CD4-positive, alpha-beta memory T cell (primary cell): ENCODE measurements at regions not wholly inside any gene's neighbourhood (a gene's known extent, or its start where the extent isn't known, plus 50 kb on each side); places are given as distances from the start of the nearest gene placed in this dataset.
"Not testable (repeated sequence)": the region's sequence is repeated elsewhere in the genome, so short reads cannot be mapped to it uniquely, and the experiment has no call there.

Source experiments
- CTCF ChIA-PET: fragments of 350-600 bp; sonication (Branson Sonifier 250); formaldehyde crosslinking; loops from one replicate; lab custom pipeline; 2021; ENCODE audit warnings: inconsistent platforms; ENCODE audit not compliant: partially characterized antibody; lab: Charles Lee
- POLR2A ChIA-PET: fragments of 350-600 bp; sonication (Branson Sonifier 250); formaldehyde crosslinking; loops from one replicate; lab custom pipeline; 2021; ENCODE audit not compliant: partially characterized antibody; lab: Charles Lee
- DNase-seq, 5 donors: peaks; one replicate each; pipeline versions ENCODE4 v3.0.0 to v3.0.0-alpha.2; 2020 to 2022; ENCODE audit warnings: mixed read lengths in 1 of 5
- H3K27ac ChIP-seq: one replicate; pipeline ENCODE4 v1.7.0; 2013; ENCODE audit warnings: low read depth, low read length
- H3K27me3 ChIP-seq: 2 replicates; pipeline ENCODE4 v1.7.0; 2013; ENCODE audit warnings: mild to moderate bottlenecking, low read length, moderate library complexity; ENCODE audit not compliant: insufficient read depth
- H3K36me3 ChIP-seq: 2 replicates; pipeline ENCODE4 v1.7.0; 2013; ENCODE audit warnings: mild to moderate bottlenecking, low read length, moderate library complexity; ENCODE audit not compliant: insufficient read depth
- H3K4me1 ChIP-seq: 2 replicates; pipeline ENCODE4 v1.7.0; 2013; ENCODE audit warnings: mild to moderate bottlenecking, low read length, moderate library complexity; ENCODE audit not compliant: insufficient read depth
- H3K4me3 ChIP-seq, 2 donors: one replicate each; pipeline ENCODE4 v1.7.0; 2013; ENCODE audit warnings: low read length in 2 of 2, mild to moderate bottlenecking in 1 of 2
- H3K9me3 ChIP-seq, 2 donors: one replicate each; pipeline ENCODE4 v1.7.0; 2013; ENCODE audit warnings: low read length in 2 of 2, control low read depth in 1 of 2; ENCODE audit not compliant: control insufficient read depth in 1 of 2
- H3K27ac Mint-ChIP-seq, 7 donors: one replicate each; pipeline ENCODE4 v1.8.0; 2020 to 2021; ENCODE audit warnings: mixed read lengths in 7 of 7, mild to moderate bottlenecking in 6 of 7, inconsistent platforms in 3 of 7, moderate library complexity in 3 of 7
- H3K27me3 Mint-ChIP-seq, 2 donors: one replicate each; pipeline ENCODE4 v1.8.0; 2020 to 2021; ENCODE audit warnings: mixed read lengths in 2 of 2
- H3K36me3 Mint-ChIP-seq, 2 donors: one replicate each; pipeline ENCODE4 v1.8.0; 2020 to 2021; ENCODE audit warnings: mixed read lengths in 2 of 2, inconsistent platforms in 1 of 2, mild to moderate bottlenecking in 1 of 2
- H3K4me1 Mint-ChIP-seq, 4 donors: one replicate each; pipeline ENCODE4 v1.8.0; 2020 to 2021; ENCODE audit warnings: mixed read lengths in 4 of 4, mild to moderate bottlenecking in 1 of 4
- H3K4me3 Mint-ChIP-seq, 8 donors: one replicate each; pipeline ENCODE4 v1.8.0; 2020 to 2021; ENCODE audit warnings: mixed read lengths in 8 of 8, mild to moderate bottlenecking in 7 of 8, moderate library complexity in 6 of 8, inconsistent platforms in 3 of 8
- H3K9me3 Mint-ChIP-seq, 8 donors: one replicate each; pipeline ENCODE4 v1.8.0; 2020 to 2021; ENCODE audit warnings: mixed read lengths in 8 of 8, mild to moderate bottlenecking in 5 of 8, inconsistent platforms in 3 of 8, moderate library complexity in 1 of 8
- intact Hi-C: fragments of 100-400 bp; cut with micrococcal nuclease; formaldehyde crosslinking; loops from one replicate; pipeline ENCODE4 v1.15.1; 2023

DNA sequence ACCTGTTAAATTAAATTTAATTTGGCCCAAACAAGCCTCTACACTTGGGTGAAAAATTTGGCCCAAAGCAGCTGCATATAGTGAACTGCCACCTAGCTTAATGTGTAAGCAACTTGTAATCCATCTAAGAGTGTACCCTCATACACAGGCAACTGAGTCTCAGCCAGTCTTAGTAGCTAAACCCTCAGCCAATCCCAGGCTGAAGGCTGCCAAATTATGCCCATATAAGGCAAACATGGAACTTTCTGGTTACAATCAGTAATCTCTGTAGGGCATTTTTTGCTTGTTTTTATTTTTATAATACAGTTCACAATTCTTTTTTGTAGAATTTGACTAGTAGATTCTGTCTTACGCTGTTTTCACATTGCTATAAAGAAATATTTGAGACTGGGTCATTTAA, 958.7 kb downstream of the FSCB start:
- no peak for DNase-seq
- intact Hi-C loops: no loop called here
- Mint-ChIP-seq H3K27me3 (no peaks in the 10 kb centered on the region), H3K9me3 (peaks cover 0 to 3% (median 1%) of the 10 kb centered on the region in 8 donors), H3K4me1 (no peaks in the 10 kb centered on the region), H3K4me3 (no peak overlapping the region), H3K36me3 (no peaks in the 10 kb centered on the region), H3K27ac (no peak overlapping the region)
- ChIA-PET CTCF (no interaction called here), POLR2A (no interaction called here)
- no peaks in the 10 kb centered on the region for H3K27me3 ChIP-seq
- H3K27ac ChIP-seq: no peak overlapping the region
- no peaks in the 10 kb centered on the region for H3K9me3 ChIP-seq
- no peaks in the 10 kb centered on the region for H3K36me3 ChIP-seq
- H3K4me3 ChIP-seq: no peak overlapping the region
- H3K4me1 ChIP-seq: no peaks in the 10 kb centered on the region

DNA sequence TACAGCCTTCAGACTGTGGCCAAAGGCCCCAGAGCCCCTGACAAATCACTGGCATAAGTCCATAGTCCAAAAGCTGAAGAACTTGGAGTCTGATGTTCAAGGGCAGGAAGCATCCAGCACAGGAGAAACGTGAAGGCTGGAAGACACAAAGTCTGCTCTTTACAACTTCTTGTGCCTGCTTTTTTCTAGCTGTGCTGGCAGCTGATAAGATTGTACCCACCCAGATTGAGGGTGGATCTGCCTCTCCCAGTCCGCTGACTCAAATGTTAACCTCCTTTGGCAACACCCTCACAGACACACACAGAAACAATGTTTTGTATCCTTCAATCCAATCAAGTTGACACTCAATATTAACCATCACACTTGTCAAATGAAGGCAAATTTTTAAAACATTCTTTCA, 959.5 kb downstream of the FSCB start:
- DNase-seq, H3K27ac ChIP-seq, H3K27me3 ChIP-seq, intact Hi-C loops, H3K9me3 Mint-ChIP-seq, H3K4me1 ChIP-seq, H3K36me3 Mint-ChIP-seq, H3K27me3 Mint-ChIP-seq, H3K9me3 ChIP-seq, H3K36me3 ChIP-seq, CTCF ChIA-PET, H3K4me3 Mint-ChIP-seq, POLR2A ChIA-PET, H3K4me1 Mint-ChIP-seq, H3K27ac Mint-ChIP-seq, H3K4me3 ChIP-seq: not testable (repeated sequence)

DNA sequence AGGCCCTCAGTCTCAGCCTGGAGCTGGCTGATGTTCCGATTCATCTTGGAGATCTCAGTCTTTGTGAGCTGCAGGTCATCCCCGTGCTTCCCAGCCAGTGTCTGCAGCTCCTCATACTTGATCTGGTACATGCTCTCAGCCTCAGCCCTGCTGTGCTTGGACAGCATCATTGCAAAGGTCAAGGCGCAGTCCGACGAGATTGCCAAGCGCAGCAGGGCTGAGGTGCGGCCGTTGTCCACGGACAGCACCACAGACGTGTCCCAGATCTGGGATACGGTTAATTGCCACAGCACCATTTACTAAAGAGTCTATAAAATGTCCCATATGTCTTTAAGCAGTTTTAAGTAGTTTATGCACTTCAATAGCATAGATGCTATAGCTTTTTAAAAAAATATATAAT, 965.7 kb downstream of the FSCB start:
- H3K4me1 ChIP-seq: no peaks in the 10 kb centered on the region
- H3K4me1 Mint-ChIP-seq: no peaks in the 10 kb centered on the region
- intact Hi-C loops: no loop called here
- no peak overlapping the region for H3K4me3 Mint-ChIP-seq
- H3K9me3 Mint-ChIP-seq: peaks cover 0 to 17% (median 7%) of the 10 kb centered on the region in 8 donors
- H3K36me3 Mint-ChIP-seq: no peaks in the 10 kb centered on the region
- no peaks in the 10 kb centered on the region for H3K27me3 Mint-ChIP-seq
- no peak overlapping the region for H3K27ac ChIP-seq
- no peaks in the 10 kb centered on the region for H3K36me3 ChIP-seq
- ChIA-PET POLR2A (no interaction called here), CTCF (no interaction called here)
- no peak overlapping the region for H3K4me3 ChIP-seq
- H3K9me3 ChIP-seq: no peaks in the 10 kb centered on the region
- H3K27ac Mint-ChIP-seq: no peak overlapping the region
- DNase-seq: no peak
- H3K27me3 ChIP-seq: no peaks in the 10 kb centered on the region

DNA sequence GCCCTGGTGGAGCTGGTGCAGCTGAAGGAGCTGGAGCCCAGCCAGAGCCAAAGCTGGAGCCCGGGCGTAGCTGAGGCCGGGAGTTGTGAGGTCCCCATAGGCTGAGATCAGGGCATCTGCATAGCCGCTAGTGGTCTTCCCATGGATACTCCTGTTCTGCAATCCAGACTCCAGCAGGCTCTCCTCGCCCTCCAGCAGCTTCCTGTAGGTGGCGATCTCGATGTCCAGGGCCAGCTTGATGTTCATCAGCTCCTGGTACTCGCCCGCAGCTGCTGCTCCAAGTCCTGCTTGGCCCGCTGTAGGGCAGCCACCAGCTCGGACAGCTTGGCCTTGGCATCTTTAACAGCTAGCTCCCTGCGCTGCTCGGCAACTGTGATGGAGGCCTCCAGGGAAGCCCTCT, 966.1 kb downstream of the FSCB start:
- Histone ChIP-seq H3K4me1 (no peaks in the 10 kb centered on the region), H3K36me3 (no peaks in the 10 kb centered on the region), H3K9me3 (no peaks in the 10 kb centered on the region), H3K27me3 (no peaks in the 10 kb centered on the region), H3K27ac (no peak overlapping the region), H3K4me3 (no peak overlapping the region)
- H3K27ac Mint-ChIP-seq: no peak overlapping the region
- DNase-seq: no peak
- intact Hi-C loops: no loop called here
- H3K4me3 Mint-ChIP-seq: no peak overlapping the region
- no peaks in the 10 kb centered on the region for H3K36me3 Mint-ChIP-seq
- H3K4me1 Mint-ChIP-seq: no peaks in the 10 kb centered on the region
- ChIA-PET POLR2A (no interaction called here), CTCF (no interaction called here)
- H3K27me3 Mint-ChIP-seq: no peaks in the 10 kb centered on the region
- H3K9me3 Mint-ChIP-seq: peaks cover 0 to 17% (median 7%) of the 10 kb centered on the region in 8 donors

DNA sequence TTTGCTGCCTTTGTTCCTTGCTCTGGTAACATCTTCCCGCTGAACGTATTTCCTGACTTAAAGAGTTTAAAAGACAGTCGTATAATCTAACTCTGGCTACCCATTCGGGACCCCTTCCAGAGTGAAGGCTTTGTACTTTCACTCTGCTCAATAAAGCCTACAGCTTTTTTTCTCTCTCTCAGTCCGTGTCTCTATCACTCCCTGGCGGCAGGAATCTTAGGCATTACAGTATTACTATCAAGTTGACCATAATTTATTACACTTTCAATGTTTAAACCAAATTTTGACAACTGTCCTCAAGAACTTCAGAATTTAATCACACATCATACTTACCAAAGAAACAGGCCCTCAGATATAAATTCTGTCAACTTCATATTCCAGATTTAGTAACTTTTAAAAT, 967.9 kb downstream of the FSCB start:
- DNase-seq: no peak
- Histone ChIP-seq H3K4me3 (no peak overlapping the region), H3K27me3 (no peaks in the 10 kb centered on the region), H3K27ac (no peak overlapping the region), H3K4me1 (no peaks in the 10 kb centered on the region), H3K36me3 (no peaks in the 10 kb centered on the region), H3K9me3 (no peaks in the 10 kb centered on the region)
- peaks cover 0 to 24% (median 14%) of the 10 kb centered on the region in 8 donors for H3K9me3 Mint-ChIP-seq
- no peaks in the 10 kb centered on the region for H3K27me3 Mint-ChIP-seq
- POLR2A ChIA-PET: no interaction called here
- H3K27ac Mint-ChIP-seq: no peak overlapping the region
- no peaks in the 10 kb centered on the region for H3K4me1 Mint-ChIP-seq
- H3K4me3 Mint-ChIP-seq: no peak overlapping the region
- intact Hi-C loops: no loop called here
- no peaks in the 10 kb centered on the region for H3K36me3 Mint-ChIP-seq
- CTCF ChIA-PET: no interaction called here

DNA sequence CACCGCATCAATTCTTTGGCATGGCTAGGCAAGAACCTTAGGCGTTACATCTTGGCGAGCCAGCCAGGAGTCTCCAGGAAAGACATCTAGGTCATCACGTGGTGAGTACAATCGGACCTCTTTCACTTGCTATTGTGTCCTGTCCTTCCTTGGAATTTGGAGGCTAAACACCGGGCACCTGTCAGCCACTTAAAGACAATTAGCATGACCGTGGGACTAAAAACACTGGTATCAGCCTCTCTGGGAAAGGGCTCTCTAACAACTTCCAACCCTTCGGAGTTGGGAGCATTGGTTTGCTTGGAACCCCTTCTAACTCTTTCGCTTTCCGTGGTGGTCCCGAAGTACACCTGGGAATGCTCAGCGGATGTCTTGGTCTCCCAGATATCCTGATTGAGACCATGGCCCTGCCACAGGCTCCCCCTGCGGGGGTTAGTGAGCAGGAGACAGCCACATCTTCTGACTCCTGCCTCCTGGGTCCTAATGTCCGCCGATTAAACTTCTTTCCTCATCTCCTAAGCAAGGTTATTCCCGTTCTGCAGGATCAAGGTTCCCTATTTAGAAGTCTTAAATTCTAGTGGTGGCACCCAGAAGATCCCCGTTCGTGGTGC, 971.7 kb downstream of the FSCB start:
- peaks cover 0 to 30% (median 22%) of the 10 kb centered on the region in 8 donors for H3K9me3 Mint-ChIP-seq
- no peak overlapping the region for H3K27ac Mint-ChIP-seq
- H3K27me3 Mint-ChIP-seq: no peaks in the 10 kb centered on the region
- H3K4me1 Mint-ChIP-seq: no peaks in the 10 kb centered on the region
- Histone ChIP-seq H3K4me3 (no peak overlapping the region), H3K27me3 (no peaks in the 10 kb centered on the region), H3K27ac (no peak overlapping the region), H3K36me3 (no peaks in the 10 kb centered on the region), H3K9me3 (no peaks in the 10 kb centered on the region), H3K4me1 (no peaks in the 10 kb centered on the region)
- ChIA-PET CTCF (no interaction called here), POLR2A (no interaction called here)
- H3K36me3 Mint-ChIP-seq: no peaks in the 10 kb centered on the region
- intact Hi-C loops: no loop called here
- DNase-seq: no peak
- no peak overlapping the region for H3K4me3 Mint-ChIP-seq

DNA sequence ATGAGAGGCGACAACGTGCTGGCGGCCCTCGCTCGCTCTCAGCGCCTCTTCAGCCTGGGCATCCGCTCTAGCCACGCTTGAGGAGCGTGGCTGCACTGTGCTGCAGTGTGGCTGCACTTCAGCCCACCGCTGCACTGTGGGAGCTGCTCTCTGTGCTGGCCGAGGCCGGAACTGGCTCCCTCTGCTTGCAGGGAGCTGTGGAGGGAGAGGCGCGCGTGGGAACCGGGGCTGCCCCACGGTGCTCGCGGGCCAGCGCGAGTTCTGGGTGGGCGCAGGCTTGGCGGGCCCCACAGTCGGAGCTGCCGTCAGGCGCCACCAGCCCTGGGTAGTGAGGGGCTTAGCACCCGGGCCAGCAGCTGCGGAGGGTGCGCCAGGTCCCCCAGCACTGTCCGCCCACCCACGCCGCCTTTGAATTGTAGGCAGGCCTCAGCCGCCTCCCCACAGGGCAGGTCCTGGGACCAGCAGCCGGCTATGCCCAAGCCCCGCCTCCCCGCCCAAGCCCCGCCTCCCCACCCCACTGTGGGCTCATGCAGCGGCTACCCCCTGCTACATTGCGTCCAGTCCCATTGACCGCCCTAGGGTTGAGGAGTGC, 974.2 kb downstream of the FSCB start:
- H3K36me3 ChIP-seq: no peaks in the 10 kb centered on the region
- no peaks in the 10 kb centered on the region for H3K9me3 ChIP-seq
- H3K27ac ChIP-seq: no peak overlapping the region
- CTCF ChIA-PET: no interaction called here
- H3K36me3 Mint-ChIP-seq: no peaks in the 10 kb centered on the region
- H3K27ac Mint-ChIP-seq: no peak overlapping the region
- POLR2A ChIA-PET: no interaction called here
- no peak overlapping the region for H3K4me3 Mint-ChIP-seq
- intact Hi-C loops: no loop called here
- H3K9me3 Mint-ChIP-seq: peaks cover 0 to 30% (median 17%) of the 10 kb centered on the region in 8 donors
- H3K27me3 Mint-ChIP-seq: no peaks in the 10 kb centered on the region
- no peaks in the 10 kb centered on the region for H3K4me1 ChIP-seq
- no peaks in the 10 kb centered on the region for H3K4me1 Mint-ChIP-seq
- H3K4me3 ChIP-seq: no peak overlapping the region
- no peak for DNase-seq
- no peaks in the 10 kb centered on the region for H3K27me3 ChIP-seq
